Smooth muscle cell (in vitro differentiated cells): ENCODE measurements at regions not wholly inside any gene's neighbourhood (a gene's known extent, or its start where the extent isn't known, plus 50 kb on each side); places are given as distances from the start of the nearest gene placed in this dataset.

Source experiments
- DNase-seq: peaks from one replicate; lab custom pipeline; 2025; ENCODE audit not compliant: unreplicated experiment; lab: John Stamatoyannopoulos, UW
- H2AFZ ChIP-seq: fragments of 200-600 bp; sonication (generic); 2 replicates; pipeline ENCODE4 v1.6.0; 2016; ENCODE audit warnings: antibody characterized with exemption, low read depth, mild to moderate bottlenecking
- H3F3A ChIP-seq: fragments of 200-600 bp; sonication (generic); 2 replicates; pipeline ENCODE4 v1.6.0; 2017; ENCODE audit warnings: antibody characterized with exemption, low read depth
- H3K27ac ChIP-seq: fragments of 200-600 bp; sonication (generic); 2 replicates; pipeline ENCODE4 v1.5.1; 2016; ENCODE audit warnings: low read depth, mild to moderate bottlenecking
- H3K27me3 ChIP-seq: fragments of 200-600 bp; sonication (generic); 2 replicates; pipeline ENCODE4 v1.6.1; 2016; ENCODE audit warnings: low read depth, mild to moderate bottlenecking
- H3K36me3 ChIP-seq: fragments of 200-600 bp; sonication (generic); 2 replicates; pipeline ENCODE4 v1.5.1; 2016; ENCODE audit warnings: low read depth
- H3K4me1 ChIP-seq: fragments of 200-600 bp; sonication (generic); 2 replicates; pipeline ENCODE4 v1.5.1; 2016; ENCODE audit warnings: low read depth
- H3K4me2 ChIP-seq: fragments of 200-600 bp; sonication (generic); 2 replicates; pipeline ENCODE4 v1.6.0; 2016; ENCODE audit warnings: mild to moderate bottlenecking
- H3K4me3 ChIP-seq: fragments of 200-600 bp; sonication (generic); 2 replicates; pipeline ENCODE4 v1.5.1; 2016; ENCODE audit warnings: mild to moderate bottlenecking
- H3K79me2 ChIP-seq: fragments of 200-600 bp; sonication (generic); 2 replicates; pipeline ENCODE4 v1.6.0; 2016; ENCODE audit warnings: low read depth, mild to moderate bottlenecking
- H3K9ac ChIP-seq: fragments of 200-600 bp; sonication (generic); 2 replicates; pipeline ENCODE4 v1.6.0; 2016; ENCODE audit warnings: low read depth
- H3K9me3 ChIP-seq: fragments of 200-600 bp; sonication (generic); replicated peaks from 2 replicates; pipeline ENCODE4 v1.5.1; 2016; ENCODE audit warnings: low read depth
- H4K20me1 ChIP-seq: fragments of 200-600 bp; sonication (generic); 2 replicates; pipeline ENCODE4 v1.6.0; 2016; ENCODE audit warnings: low read depth
- WGBS: methylation state at CpG from one replicate; pipeline ENCODE4 v1.1.7; 2016; ENCODE audit warnings: low lambda C conversion rate; 5-methylcytosine and 5-hydroxymethylcytosine counted together
- TF ChIP-seq, protein P1 (sequence below): fragments of 200-600 bp; sonication (generic); IDR thresholded peaks from 2 replicates; pipeline ENCODE4 v1.5.1; 2017; ENCODE audit warnings: borderline replicate concordance, mild to moderate bottlenecking, antibody characterized with exemption; ENCODE audit not compliant: insufficient read depth, poor library complexity, severe bottlenecking

DNA sequence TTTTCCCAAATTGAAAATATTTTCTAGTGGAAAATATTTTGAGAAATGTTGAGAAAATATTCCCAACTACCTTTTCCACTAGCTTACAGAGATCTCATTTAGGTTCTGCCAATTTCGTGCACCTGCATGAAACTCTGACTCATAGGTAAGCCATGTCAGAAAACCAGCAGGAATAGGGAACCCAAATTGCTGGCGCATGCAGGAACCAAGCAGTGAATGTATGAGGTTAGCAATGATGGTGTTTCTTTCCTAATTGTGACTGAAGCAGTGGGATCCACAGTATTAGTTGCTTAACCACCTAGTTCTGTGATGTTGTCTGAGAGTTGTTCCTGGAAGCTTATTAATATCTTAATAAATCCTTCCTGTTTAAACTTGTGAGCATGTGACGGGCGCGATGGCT is 381.0 kb upstream of the TRAM1L1 start:
- H3K4me2 ChIP-seq: no peak overlapping the region
- no peaks in the 10 kb centered on the region for H4K20me1 ChIP-seq
- no peaks in the 10 kb centered on the region for H3K4me1 ChIP-seq
- TF ChIP-seq, protein P1, sequence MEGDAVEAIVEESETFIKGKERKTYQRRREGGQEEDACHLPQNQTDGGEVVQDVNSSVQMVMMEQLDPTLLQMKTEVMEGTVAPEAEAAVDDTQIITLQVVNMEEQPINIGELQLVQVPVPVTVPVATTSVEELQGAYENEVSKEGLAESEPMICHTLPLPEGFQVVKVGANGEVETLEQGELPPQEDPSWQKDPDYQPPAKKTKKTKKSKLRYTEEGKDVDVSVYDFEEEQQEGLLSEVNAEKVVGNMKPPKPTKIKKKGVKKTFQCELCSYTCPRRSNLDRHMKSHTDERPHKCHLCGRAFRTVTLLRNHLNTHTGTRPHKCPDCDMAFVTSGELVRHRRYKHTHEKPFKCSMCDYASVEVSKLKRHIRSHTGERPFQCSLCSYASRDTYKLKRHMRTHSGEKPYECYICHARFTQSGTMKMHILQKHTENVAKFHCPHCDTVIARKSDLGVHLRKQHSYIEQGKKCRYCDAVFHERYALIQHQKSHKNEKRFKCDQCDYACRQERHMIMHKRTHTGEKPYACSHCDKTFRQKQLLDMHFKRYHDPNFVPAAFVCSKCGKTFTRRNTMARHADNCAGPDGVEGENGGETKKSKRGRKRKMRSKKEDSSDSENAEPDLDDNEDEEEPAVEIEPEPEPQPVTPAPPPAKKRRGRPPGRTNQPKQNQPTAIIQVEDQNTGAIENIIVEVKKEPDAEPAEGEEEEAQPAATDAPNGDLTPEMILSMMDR: no peak
- no peak overlapping the region for H3K9ac ChIP-seq
- 79% methylated on average over 5 of the region's 5 CpGs for WGBS
- no peak overlapping the region for H2AFZ ChIP-seq
- H3K9me3 ChIP-seq: no peaks in the 10 kb centered on the region
- no peak overlapping the region for H3K4me3 ChIP-seq
- H3K27me3 ChIP-seq: no peaks in the 10 kb centered on the region
- H3F3A ChIP-seq: no peaks in the 10 kb centered on the region
- DNase-seq: no peak
- no peaks in the 10 kb centered on the region for H3K79me2 ChIP-seq
- no peak overlapping the region for H3K27ac ChIP-seq
- H3K36me3 ChIP-seq: no peaks in the 10 kb centered on the region

DNA sequence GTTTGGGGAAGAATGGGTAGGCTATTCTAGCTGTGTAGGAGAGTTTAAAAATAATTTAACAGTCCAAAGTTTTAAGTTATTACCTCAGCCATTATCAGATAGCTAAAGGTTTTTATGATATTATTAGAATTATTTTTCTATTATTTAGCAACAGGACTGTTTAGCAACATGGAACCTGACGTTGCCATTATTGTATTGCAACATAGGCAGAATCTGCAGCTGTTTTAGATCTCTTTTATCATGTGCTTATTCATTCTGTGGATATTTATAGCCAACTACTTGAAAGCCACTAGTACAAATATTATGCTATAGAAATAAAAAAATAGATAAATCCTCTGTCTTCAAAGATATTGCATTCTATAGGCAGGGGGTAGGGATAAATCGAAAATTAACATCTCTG is 382.0 kb upstream of the TRAM1L1 start:
- H3F3A ChIP-seq: no peaks in the 10 kb centered on the region
- H2AFZ ChIP-seq: no peak overlapping the region
- no peaks in the 10 kb centered on the region for H3K36me3 ChIP-seq
- H3K4me2 ChIP-seq: no peak overlapping the region
- no peaks in the 10 kb centered on the region for H3K79me2 ChIP-seq
- H3K4me1 ChIP-seq: no peaks in the 10 kb centered on the region
- no peaks in the 10 kb centered on the region for H3K9me3 ChIP-seq
- H3K27me3 ChIP-seq: no peaks in the 10 kb centered on the region
- H3K4me3 ChIP-seq: no peak overlapping the region
- H3K27ac ChIP-seq: no peak overlapping the region
- H4K20me1 ChIP-seq: no peaks in the 10 kb centered on the region
- H3K9ac ChIP-seq: no peak overlapping the region
- no peak for DNase-seq
- TF ChIP-seq, protein P1: no peak
- 78% methylated on average over 2 of the region's 2 CpGs for WGBS

DNA sequence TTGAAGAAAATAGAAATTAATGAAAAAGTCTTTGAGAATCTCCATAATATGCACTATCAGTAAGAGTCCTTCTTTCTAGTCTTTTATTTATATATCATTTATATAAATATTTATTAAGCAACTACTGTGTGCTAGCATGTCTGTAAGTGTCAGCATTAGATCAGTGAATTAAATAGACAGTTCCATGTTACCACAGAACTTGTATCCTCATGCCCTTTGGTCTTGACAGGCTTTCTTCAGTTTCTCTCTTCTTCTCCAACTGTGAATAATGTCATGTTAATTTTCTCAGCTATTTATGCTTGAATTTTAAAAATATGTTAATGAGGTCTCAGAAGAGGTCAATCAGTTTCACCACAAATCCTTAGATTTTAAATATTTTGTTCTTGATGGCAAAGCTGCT is 389.6 kb upstream of the TRAM1L1 start:
- H3K9ac ChIP-seq: no peak overlapping the region
- no peaks in the 10 kb centered on the region for H3F3A ChIP-seq
- H4K20me1 ChIP-seq: no peaks in the 10 kb centered on the region
- H3K79me2 ChIP-seq: no peaks in the 10 kb centered on the region
- no peak overlapping the region for H3K4me2 ChIP-seq
- H2AFZ ChIP-seq: peak overlapping the region; percentile 48
- no peaks in the 10 kb centered on the region for H3K36me3 ChIP-seq
- DNase-seq: no peak
- TF ChIP-seq, protein P1: no peak
- no peaks in the 10 kb centered on the region for H3K27me3 ChIP-seq
- H3K27ac ChIP-seq: no peak overlapping the region
- H3K4me3 ChIP-seq: no peak overlapping the region
- H3K9me3 ChIP-seq: no peaks in the 10 kb centered on the region
- no peaks in the 10 kb centered on the region for H3K4me1 ChIP-seq

DNA sequence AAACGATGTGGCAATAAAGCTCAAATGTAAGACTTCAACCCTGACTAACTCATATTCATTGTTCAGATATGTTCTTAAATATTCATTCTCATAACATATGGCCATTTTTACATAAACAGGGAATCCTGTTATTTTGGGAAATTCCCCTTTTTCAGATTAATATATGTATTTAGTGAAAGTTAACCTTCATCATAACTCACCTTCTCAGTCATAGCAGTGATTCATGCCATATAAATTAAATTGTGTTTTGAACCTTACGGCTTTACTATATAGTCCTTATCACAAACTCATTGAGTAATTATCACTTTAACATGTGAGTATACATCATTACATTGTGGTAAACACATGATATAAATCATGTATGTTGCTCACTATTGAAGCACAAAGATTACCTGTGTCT is 392.5 kb upstream of the TRAM1L1 start:
- H3K36me3 ChIP-seq: no peaks in the 10 kb centered on the region
- H3K4me1 ChIP-seq: no peaks in the 10 kb centered on the region
- TF ChIP-seq, protein P1: no peak
- DNase-seq: no peak
- no peaks in the 10 kb centered on the region for H3K79me2 ChIP-seq
- no peaks in the 10 kb centered on the region for H3K27me3 ChIP-seq
- no peak overlapping the region for H3K4me2 ChIP-seq
- no peak overlapping the region for H3K27ac ChIP-seq
- 94% methylated on average over 2 of the region's 2 CpGs for WGBS
- H4K20me1 ChIP-seq: no peaks in the 10 kb centered on the region
- H2AFZ ChIP-seq: no peak overlapping the region
- no peaks in the 10 kb centered on the region for H3F3A ChIP-seq
- H3K9me3 ChIP-seq: no peaks in the 10 kb centered on the region
- H3K9ac ChIP-seq: no peak overlapping the region
- no peak overlapping the region for H3K4me3 ChIP-seq
